HEK293 (cell line): ENCODE measurements at regions not wholly inside any gene's neighbourhood (a gene's known extent, or its start where the extent isn't known, plus 50 kb on each side); places are given as distances from the start of the nearest gene placed in this dataset.

Experiments
- CTCF ChIA-PET: fragments of 350-600 bp; formaldehyde crosslinking; extraction: SDS; loops from one replicate; lab custom pipeline; 2021; ENCODE audit warnings: antibody characterized with exemption; lab: Yijun Ruan, JAX
- POLR2A ChIA-PET: fragments of 300-600 bp; formaldehyde crosslinking; extraction: SDS; loops from one replicate; lab custom pipeline; 2020; ENCODE audit warnings: antibody characterized with exemption, inconsistent platforms; lab: Yijun Ruan, JAX
- H3K27ac ChIP-seq: fragments of 200-500 bp; sonication (Bioruptor generic); 2 replicates; pipeline ENCODE4 v1.5.1; 2014; ENCODE audit warnings: low read depth, low read length, control low read depth, inconsistent platforms; ENCODE audit errors: extremely low read depth
- H3K36me3 ChIP-seq, 2 experiments: fragments of 200-500 bp in 1 of 2; sonication (Bioruptor generic) in 1 of 2; 1 replicate in 1 of 2; 2 replicates in 1 of 2; pipeline ENCODE4 v1.5.1; 2014 to 2017; ENCODE audit warnings: inconsistent platforms in 2 of 2, low read length in 2 of 2; ENCODE audit not compliant: control insufficient read depth in 2 of 2, insufficient read depth in 1 of 2
- H3K4me1 ChIP-seq: fragments of 200-500 bp; sonication (Bioruptor generic); 2 replicates; pipeline ENCODE4 v1.5.1; 2014; ENCODE audit warnings: mild to moderate bottlenecking, low read length, inconsistent platforms; ENCODE audit not compliant: control insufficient read depth, insufficient read depth
- H3K4me3 ChIP-seq: 2 replicates; pipeline ENCODE4 v1.5.1; 2011; ENCODE audit warnings: low read depth, mild to moderate bottlenecking, control low read depth, low read length, moderate library complexity
- H3K9me3 ChIP-seq: fragments of 200-500 bp; sonication (Bioruptor generic); 2 replicates; pipeline ENCODE4 v1.5.1; 2014; ENCODE audit warnings: low read depth, low read length, inconsistent platforms; ENCODE audit not compliant: control insufficient read depth, insufficient read depth
- FEZF1 ChIP-seq: fragments of 450-650 bp; formaldehyde crosslinking; IDR thresholded peaks from 2 replicates; pipeline ENCODE4 v1.5.1; 2016; ENCODE audit warnings: missing biosample characterization, missing genetic modification characterization
- KLF10 ChIP-seq: fragments of 450-650 bp; IDR thresholded peaks from 2 replicates; pipeline ENCODE4 v1.5.1; 2018; ENCODE audit warnings: missing biosample characterization, mild to moderate bottlenecking, missing genetic modification characterization
- ZBTB17 ChIP-seq: fragments of 450-650 bp; formaldehyde crosslinking; IDR thresholded peaks from 2 replicates; pipeline ENCODE4 v1.5.1; 2016; ENCODE audit warnings: missing biosample characterization, missing genetic modification characterization
- ZFHX2 ChIP-seq: fragments of 450-650 bp; formaldehyde crosslinking; conservative IDR thresholded peaks from 2 replicates; pipeline ENCODE4 v1.5.1; 2016; ENCODE audit warnings: missing biosample characterization, missing genetic modification characterization
- ZIC2 ChIP-seq: fragments of 450-650 bp; formaldehyde crosslinking; IDR thresholded peaks from 2 replicates; pipeline ENCODE4 v1.5.1; 2016; ENCODE audit warnings: missing biosample characterization, missing genetic modification characterization
- ZNF175 ChIP-seq: fragments of 450-650 bp; formaldehyde crosslinking; IDR thresholded peaks from 2 replicates; pipeline ENCODE4 v1.5.1; 2016; ENCODE audit warnings: missing biosample characterization, missing genetic modification characterization
- ZNF184 ChIP-seq: fragments of 450-650 bp; IDR thresholded peaks from 2 replicates; pipeline ENCODE4 v1.5.1; 2018; ENCODE audit warnings: missing biosample characterization, mild to moderate bottlenecking, missing genetic modification characterization
- ZNF223 ChIP-seq: fragments of 450-650 bp; formaldehyde crosslinking; IDR thresholded peaks from 2 replicates; pipeline ENCODE4 v1.5.1; 2016; ENCODE audit warnings: missing biosample characterization, missing genetic modification characterization
- ZNF324 ChIP-seq: fragments of 450-650 bp; formaldehyde crosslinking; IDR thresholded peaks from 2 replicates; pipeline ENCODE4 v1.5.1; 2016; ENCODE audit warnings: missing biosample characterization, missing genetic modification characterization
- ZNF37A ChIP-seq: fragments of 450-650 bp; IDR thresholded peaks from 2 replicates; pipeline ENCODE4 v1.5.1; 2018; ENCODE audit warnings: missing biosample characterization, missing genetic modification characterization
- ZNF394 ChIP-seq: fragments of 450-650 bp; formaldehyde crosslinking; IDR thresholded peaks from 2 replicates; pipeline ENCODE4 v1.5.1; 2016; ENCODE audit warnings: missing biosample characterization, missing genetic modification characterization, mild to moderate bottlenecking, moderate library complexity, borderline replicate concordance
- ZNF404 ChIP-seq: fragments of 450-650 bp; formaldehyde crosslinking; IDR thresholded peaks from 2 replicates; pipeline ENCODE4 v1.5.1; 2017; ENCODE audit warnings: missing biosample characterization, missing genetic modification characterization
- ZNF561 ChIP-seq: fragments of 450-650 bp; IDR thresholded peaks from 2 replicates; pipeline ENCODE4 v1.5.1; 2018; ENCODE audit warnings: missing biosample characterization, missing genetic modification characterization, borderline replicate concordance
- ZNF660 ChIP-seq: fragments of 450-650 bp; IDR thresholded peaks from 2 replicates; pipeline ENCODE4 v1.5.1; 2018; ENCODE audit warnings: missing biosample characterization, mild to moderate bottlenecking, missing genetic modification characterization
- ZNF670 ChIP-seq: fragments of 450-650 bp; formaldehyde crosslinking; IDR thresholded peaks from 2 replicates; pipeline ENCODE4 v1.5.1; 2016; ENCODE audit warnings: missing biosample characterization, missing genetic modification characterization, low read depth
- TF ChIP-seq, protein P1 (sequence below): fragments of 450-650 bp; formaldehyde crosslinking; IDR thresholded peaks from 2 replicates; pipeline ENCODE4 v1.5.1; 2016; ENCODE audit warnings: missing biosample characterization, missing genetic modification characterization
- TF ChIP-seq, protein P2 (sequence below): fragments of 450-650 bp; formaldehyde crosslinking; IDR thresholded peaks from 2 replicates; pipeline ENCODE4 v1.5.1; 2016; ENCODE audit warnings: missing biosample characterization, missing genetic modification characterization, borderline replicate concordance
- TF ChIP-seq, protein P3 (sequence below): fragments of 450-650 bp; formaldehyde crosslinking; IDR thresholded peaks from 2 replicates; pipeline ENCODE4 v1.5.1; 2016; ENCODE audit warnings: missing biosample characterization, missing genetic modification characterization
- TF ChIP-seq, protein P4 (sequence below): fragments of 450-650 bp; formaldehyde crosslinking; IDR thresholded peaks from 2 replicates; pipeline ENCODE4 v1.5.0; 2017; ENCODE audit warnings: missing biosample characterization, missing genetic modification characterization, borderline replicate concordance
- TF ChIP-seq, protein P5 (sequence below): fragments of 450-650 bp; formaldehyde crosslinking; IDR thresholded peaks from 2 replicates; pipeline ENCODE4 v1.5.1; 2016; ENCODE audit warnings: missing biosample characterization, missing genetic modification characterization
- TF ChIP-seq, protein P6 (sequence below): fragments of 450-650 bp; formaldehyde crosslinking; IDR thresholded peaks from 2 replicates; pipeline ENCODE4 v1.5.1; 2017; ENCODE audit warnings: missing biosample characterization, mild to moderate bottlenecking, missing genetic modification characterization, moderate library complexity

DNA sequence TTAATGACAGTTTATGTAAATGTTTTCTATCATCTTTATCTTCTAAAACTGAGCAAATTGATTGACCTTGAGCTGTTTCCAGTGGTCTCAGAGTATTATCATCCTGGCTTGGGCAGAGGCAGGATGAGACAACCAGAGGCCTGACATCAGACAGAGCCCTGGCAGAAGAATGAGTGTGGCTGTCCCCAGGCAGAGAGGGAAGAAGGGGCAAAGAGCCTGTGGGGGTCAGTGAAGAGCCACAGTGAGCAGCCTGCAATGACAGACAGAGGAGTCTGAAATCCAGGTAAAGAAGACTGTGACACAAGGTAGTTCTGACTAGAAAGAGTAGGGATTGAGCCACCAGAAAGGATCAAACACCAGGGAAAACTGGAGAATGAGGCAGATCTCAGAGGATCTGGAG lies 182.4 kb upstream of the ARSJ start (continued):
- TF ChIP-seq, protein P1, sequence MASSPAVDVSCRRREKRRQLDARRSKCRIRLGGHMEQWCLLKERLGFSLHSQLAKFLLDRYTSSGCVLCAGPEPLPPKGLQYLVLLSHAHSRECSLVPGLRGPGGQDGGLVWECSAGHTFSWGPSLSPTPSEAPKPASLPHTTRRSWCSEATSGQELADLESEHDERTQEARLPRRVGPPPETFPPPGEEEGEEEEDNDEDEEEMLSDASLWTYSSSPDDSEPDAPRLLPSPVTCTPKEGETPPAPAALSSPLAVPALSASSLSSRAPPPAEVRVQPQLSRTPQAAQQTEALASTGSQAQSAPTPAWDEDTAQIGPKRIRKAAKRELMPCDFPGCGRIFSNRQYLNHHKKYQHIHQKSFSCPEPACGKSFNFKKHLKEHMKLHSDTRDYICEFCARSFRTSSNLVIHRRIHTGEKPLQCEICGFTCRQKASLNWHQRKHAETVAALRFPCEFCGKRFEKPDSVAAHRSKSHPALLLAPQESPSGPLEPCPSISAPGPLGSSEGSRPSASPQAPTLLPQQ = no peak

DNA sequence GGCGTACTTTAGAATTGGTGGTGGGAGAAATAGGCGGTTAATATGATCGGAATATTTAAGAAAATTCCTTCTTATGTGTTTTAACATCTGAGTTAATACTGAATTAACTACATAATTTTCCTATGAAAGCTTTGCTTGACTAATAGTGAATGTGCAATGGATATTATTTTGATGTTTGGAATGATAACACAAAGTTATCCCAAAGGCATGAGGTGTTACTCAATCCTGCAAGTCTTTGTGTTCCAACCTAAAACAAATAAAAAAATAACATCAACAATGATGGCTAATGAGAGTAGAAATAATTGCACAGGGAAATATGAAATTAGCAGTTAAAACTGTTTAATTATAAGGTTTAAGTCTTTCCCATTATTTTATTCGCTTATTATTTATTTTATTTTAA lies 183.6 kb upstream of the ARSJ start:
- POLR2A ChIA-PET = no interaction called here
- no peaks in the 10 kb centered on the region for H3K36me3 ChIP-seq
- H3K4me3 ChIP-seq = no peak overlapping the region
- no peaks in the 10 kb centered on the region for H3K4me1 ChIP-seq
- no peaks in the 10 kb centered on the region; the same call in 1 of the 2 replicates for H3K9me3 ChIP-seq
- TF ChIP-seq ZNF184 (tag by site-specific recombination) (no peak), ZNF561 (tag by site-specific recombination) (no peak), ZFHX2 (tag by site-specific recombination) (no peak), ZNF404 (tag by site-specific recombination) (no peak), KLF10 (no peak), ZNF223 (tag by site-specific recombination) (no peak), ZNF37A (tag by site-specific recombination) (no peak), ZNF660 (no peak), ZNF394 (tag by site-specific recombination) (no peak), ZNF670 (tag by site-specific recombination) (no peak), ZNF324 (tag by site-specific recombination) (no peak), FEZF1 (tag by site-specific recombination) (no peak), ZIC2 (tag by site-specific recombination) (no peak), ZNF175 (tag by site-specific recombination) (no peak), ZBTB17 (tag by site-specific recombination) (no peak)
- TF ChIP-seq, protein P2, sequence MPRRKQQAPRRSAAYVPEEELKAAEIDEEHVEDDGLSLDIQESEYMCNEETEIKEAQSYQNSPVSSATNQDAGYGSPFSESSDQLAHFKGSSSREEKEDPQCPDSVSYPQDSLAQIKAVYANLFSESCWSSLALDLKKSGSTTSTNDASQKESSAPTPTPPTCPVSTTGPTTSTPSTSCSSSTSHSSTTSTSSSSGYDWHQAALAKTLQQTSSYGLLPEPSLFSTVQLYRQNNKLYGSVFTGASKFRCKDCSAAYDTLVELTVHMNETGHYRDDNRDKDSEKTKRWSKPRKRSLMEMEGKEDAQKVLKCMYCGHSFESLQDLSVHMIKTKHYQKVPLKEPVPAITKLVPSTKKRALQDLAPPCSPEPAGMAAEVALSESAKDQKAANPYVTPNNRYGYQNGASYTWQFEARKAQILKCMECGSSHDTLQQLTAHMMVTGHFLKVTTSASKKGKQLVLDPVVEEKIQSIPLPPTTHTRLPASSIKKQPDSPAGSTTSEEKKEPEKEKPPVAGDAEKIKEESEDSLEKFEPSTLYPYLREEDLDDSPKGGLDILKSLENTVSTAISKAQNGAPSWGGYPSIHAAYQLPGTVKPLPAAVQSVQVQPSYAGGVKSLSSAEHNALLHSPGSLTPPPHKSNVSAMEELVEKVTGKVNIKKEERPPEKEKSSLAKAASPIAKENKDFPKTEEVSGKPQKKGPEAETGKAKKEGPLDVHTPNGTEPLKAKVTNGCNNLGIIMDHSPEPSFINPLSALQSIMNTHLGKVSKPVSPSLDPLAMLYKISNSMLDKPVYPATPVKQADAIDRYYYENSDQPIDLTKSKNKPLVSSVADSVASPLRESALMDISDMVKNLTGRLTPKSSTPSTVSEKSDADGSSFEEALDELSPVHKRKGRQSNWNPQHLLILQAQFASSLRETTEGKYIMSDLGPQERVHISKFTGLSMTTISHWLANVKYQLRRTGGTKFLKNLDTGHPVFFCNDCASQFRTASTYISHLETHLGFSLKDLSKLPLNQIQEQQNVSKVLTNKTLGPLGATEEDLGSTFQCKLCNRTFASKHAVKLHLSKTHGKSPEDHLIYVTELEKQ = no peak
- TF ChIP-seq, protein P3, sequence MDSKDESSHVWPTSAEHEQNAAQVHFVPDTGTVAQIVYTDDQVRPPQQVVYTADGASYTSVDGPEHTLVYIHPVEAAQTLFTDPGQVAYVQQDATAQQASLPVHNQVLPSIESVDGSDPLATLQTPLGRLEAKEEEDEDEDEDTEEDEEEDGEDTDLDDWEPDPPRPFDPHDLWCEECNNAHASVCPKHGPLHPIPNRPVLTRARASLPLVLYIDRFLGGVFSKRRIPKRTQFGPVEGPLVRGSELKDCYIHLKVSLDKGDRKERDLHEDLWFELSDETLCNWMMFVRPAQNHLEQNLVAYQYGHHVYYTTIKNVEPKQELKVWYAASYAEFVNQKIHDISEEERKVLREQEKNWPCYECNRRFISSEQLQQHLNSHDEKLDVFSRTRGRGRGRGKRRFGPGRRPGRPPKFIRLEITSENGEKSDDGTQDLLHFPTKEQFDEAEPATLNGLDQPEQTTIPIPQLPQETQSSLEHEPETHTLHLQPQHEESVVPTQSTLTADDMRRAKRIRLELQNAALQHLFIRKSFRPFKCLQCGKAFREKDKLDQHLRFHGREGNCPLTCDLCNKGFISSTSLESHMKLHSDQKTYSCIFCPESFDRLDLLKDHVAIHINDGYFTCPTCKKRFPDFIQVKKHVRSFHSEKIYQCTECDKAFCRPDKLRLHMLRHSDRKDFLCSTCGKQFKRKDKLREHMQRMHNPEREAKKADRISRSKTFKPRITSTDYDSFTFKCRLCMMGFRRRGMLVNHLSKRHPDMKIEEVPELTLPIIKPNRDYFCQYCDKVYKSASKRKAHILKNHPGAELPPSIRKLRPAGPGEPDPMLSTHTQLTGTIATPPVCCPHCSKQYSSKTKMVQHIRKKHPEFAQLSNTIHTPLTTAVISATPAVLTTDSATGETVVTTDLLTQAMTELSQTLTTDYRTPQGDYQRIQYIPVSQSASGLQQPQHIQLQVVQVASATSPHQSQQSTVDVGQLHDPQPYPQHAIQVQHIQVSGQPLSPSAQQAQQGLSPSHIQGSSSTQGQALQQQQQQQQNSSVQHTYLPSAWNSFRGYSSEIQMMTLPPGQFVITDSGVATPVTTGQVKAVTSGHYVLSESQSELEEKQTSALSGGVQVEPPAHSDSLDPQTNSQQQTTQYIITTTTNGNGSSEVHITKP (tag by site-specific recombination) = no peak
- TF ChIP-seq, protein P4, sequence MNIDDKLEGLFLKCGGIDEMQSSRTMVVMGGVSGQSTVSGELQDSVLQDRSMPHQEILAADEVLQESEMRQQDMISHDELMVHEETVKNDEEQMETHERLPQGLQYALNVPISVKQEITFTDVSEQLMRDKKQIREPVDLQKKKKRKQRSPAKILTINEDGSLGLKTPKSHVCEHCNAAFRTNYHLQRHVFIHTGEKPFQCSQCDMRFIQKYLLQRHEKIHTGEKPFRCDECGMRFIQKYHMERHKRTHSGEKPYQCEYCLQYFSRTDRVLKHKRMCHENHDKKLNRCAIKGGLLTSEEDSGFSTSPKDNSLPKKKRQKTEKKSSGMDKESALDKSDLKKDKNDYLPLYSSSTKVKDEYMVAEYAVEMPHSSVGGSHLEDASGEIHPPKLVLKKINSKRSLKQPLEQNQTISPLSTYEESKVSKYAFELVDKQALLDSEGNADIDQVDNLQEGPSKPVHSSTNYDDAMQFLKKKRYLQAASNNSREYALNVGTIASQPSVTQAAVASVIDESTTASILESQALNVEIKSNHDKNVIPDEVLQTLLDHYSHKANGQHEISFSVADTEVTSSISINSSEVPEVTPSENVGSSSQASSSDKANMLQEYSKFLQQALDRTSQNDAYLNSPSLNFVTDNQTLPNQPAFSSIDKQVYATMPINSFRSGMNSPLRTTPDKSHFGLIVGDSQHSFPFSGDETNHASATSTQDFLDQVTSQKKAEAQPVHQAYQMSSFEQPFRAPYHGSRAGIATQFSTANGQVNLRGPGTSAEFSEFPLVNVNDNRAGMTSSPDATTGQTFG (tag by site-specific recombination) = no peak
- TF ChIP-seq, protein P5, sequence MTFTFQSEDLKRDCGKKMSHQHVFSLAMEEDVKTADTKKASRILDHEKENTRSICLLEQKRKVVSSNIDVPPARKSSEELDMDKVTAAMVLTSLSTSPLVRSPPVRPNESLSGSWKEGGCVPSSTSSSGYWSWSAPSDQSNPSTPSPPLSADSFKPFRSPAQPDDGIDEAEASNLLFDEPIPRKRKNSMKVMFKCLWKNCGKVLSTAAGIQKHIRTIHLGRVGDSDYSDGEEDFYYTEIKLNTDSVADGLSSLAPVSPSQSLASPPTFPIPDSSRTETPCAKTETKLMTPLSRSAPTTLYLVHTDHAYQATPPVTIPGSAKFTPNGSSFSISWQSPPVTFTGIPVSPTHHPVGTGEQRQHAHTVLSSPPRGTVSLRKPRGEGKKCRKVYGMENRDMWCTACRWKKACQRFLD = no peak
- TF ChIP-seq, protein P6, sequence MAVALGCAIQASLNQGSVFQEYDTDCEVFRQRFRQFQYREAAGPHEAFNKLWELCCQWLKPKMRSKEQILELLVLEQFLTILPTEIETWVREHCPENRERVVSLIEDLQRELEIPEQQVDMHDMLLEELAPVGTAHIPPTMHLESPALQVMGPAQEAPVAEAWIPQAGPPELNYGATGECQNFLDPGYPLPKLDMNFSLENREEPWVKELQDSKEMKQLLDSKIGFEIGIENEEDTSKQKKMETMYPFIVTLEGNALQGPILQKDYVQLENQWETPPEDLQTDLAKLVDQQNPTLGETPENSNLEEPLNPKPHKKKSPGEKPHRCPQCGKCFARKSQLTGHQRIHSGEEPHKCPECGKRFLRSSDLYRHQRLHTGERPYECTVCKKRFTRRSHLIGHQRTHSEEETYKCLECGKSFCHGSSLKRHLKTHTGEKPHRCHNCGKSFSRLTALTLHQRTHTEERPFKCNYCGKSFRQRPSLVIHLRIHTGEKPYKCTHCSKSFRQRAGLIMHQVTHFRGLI (tag by site-specific recombination) = no peak
- H3K27ac ChIP-seq = no peak overlapping the region
- CTCF ChIA-PET = no interaction called here
